HG03442 (cell line): ENCODE measurements at regions not wholly inside any gene's neighbourhood (a gene's known extent, or its start where the extent isn't known, plus 50 kb on each side); places are given as distances from the start of the nearest gene placed in this dataset.

ENCODE experiments used
- ATAC-seq: cut with Tn5 transposase; IDR thresholded peaks from one replicate; pipeline ENCODE4 v1.9.1; 2021; ENCODE audit warnings: mild to moderate bottlenecking, moderate library complexity; ENCODE audit not compliant: unreplicated experiment

- ATAC-seq = no peak
These were observed 462.2 kb downstream of the RASEF start for GRCh38 chr9:82600536-82601292.

- ATAC-seq = no peak
These were observed 461.6 kb downstream of the RASEF start for GRCh38 chr9:82601293-82601771.

- no peak for ATAC-seq
These were observed 457.8 kb downstream of the RASEF start for GRCh38 chr9:82604947-82605656.

- no peak for ATAC-seq
These were observed 457.3 kb downstream of the RASEF start for GRCh38 chr9:82605657-82606031.

GRCh38 chr9:82606071-82606470 lies 456.9 kb downstream of the RASEF start:
- ATAC-seq = no peak

- ATAC-seq = no peak
These were observed 456.2 kb downstream of the RASEF start for GRCh38 chr9:82606492-82607382.

- ATAC-seq = no peak
These were observed 454.5 kb downstream of the RASEF start for GRCh38 chr9:82608487-82608886.

GRCh38 chr9:82612942-82613341 lies 450.0 kb downstream of the RASEF start:
- no peak for ATAC-seq

GRCh38 chr9:82613498-82613897 lies 449.4 kb downstream of the RASEF start:
- ATAC-seq = no peak

- no peak for ATAC-seq
These were observed 446.4 kb downstream of the RASEF start for GRCh38 chr9:82616545-82616944.

GRCh38 chr9:82621447-82621846 lies 441.5 kb downstream of the RASEF start:
- ATAC-seq = no peak

- no peak for ATAC-seq
These were observed 425.6 kb downstream of the RASEF start for GRCh38 chr9:82637368-82637767.

GRCh38 chr9:82645600-82645999 lies 417.3 kb downstream of the RASEF start:
- ATAC-seq = no peak

GRCh38 chr9:82650368-82650767 lies 412.6 kb downstream of the RASEF start:
- ATAC-seq = no peak

GRCh38 chr9:82651474-82651873 lies 411.5 kb downstream of the RASEF start:
- no peak for ATAC-seq

GRCh38 chr9:82665324-82665723 lies 397.6 kb downstream of the RASEF start:
- ATAC-seq = no peak

GRCh38 chr9:82668689-82669199 lies 394.2 kb downstream of the RASEF start:
- ATAC-seq = no peak

- no peak for ATAC-seq
These were observed 392.9 kb downstream of the RASEF start for GRCh38 chr9:82670000-82670399.

- no peak for ATAC-seq
These were observed 392.2 kb downstream of the RASEF start for GRCh38 chr9:82670726-82671125.

- no peak for ATAC-seq
These were observed 389.7 kb downstream of the RASEF start for GRCh38 chr9:82673201-82673600.

- ATAC-seq = no peak
These were observed 389.0 kb downstream of the RASEF start for GRCh38 chr9:82673919-82674318.
